Lower lobe of right lung (tissue), 2 donors: ENCODE measurements at regions not wholly inside any gene's neighbourhood (a gene's known extent, or its start where the extent isn't known, plus 50 kb on each side); places are given as distances from the start of the nearest gene placed in this dataset.

ENCODE experiments used
- ATAC-seq, 2 donors: fragments of 200-7000 bp; cut with Tn5 transposase; one replicate each; pipeline ENCODE4 v1.9.1; 2020 to 2022; ENCODE audit warnings: mild to moderate bottlenecking in 2 of 2, moderate library complexity in 2 of 2
- DNase-seq: peaks from one replicate; pipeline ENCODE4 v3.0.0-alpha.2; 2020
- H3K27ac ChIP-seq: fragments of 200-600 bp; one replicate; pipeline ENCODE4 v1.8.0; 2022
- H3K27me3 ChIP-seq: fragments of 200-600 bp; one replicate; pipeline ENCODE4 v1.8.0; 2022; ENCODE audit warnings: low read depth
- H3K36me3 ChIP-seq: fragments of 200-600 bp; one replicate; pipeline ENCODE4 v1.8.0; 2022; ENCODE audit warnings: mild to moderate bottlenecking
- H3K4me1 ChIP-seq: fragments of 200-600 bp; one replicate; pipeline ENCODE4 v1.8.0; 2022
- H3K4me3 ChIP-seq: fragments of 200-600 bp; one replicate; pipeline ENCODE4 v1.8.0; 2022; ENCODE audit warnings: mild to moderate bottlenecking
- H3K9me3 ChIP-seq: fragments of 200-600 bp; one replicate; pipeline ENCODE4 v1.8.0; 2022
- CTCF ChIP-seq: fragments of 200-600 bp; IDR thresholded peaks from one replicate; pipeline ENCODE4 v1.8.0; 2022; ENCODE audit warnings: antibody characterized with exemption, mild to moderate bottlenecking
- intact Hi-C: fragments of 100-400 bp; cut with DNase I; formaldehyde crosslinking; loops from one replicate; pipeline ENCODE4 v1.11.0; 2022
- donor health status: DM: no; HTN: yes; CAD: no; lungs with severe emphysema.

GRCh38 chrX:40964008-40964407 lies 121.2 kb upstream of the USP9X start:
- intact Hi-C loops = no loop called here
- H3K27me3 ChIP-seq = no peaks in the 10 kb centered on the region
- H3K4me3 ChIP-seq = no peak overlapping the region
- no peak for TF ChIP-seq CTCF
- H3K9me3 ChIP-seq = no peaks in the 10 kb centered on the region
- ATAC-seq (no peak), DNase-seq (no peak)
- no peaks in the 10 kb centered on the region for H3K4me1 ChIP-seq
- H3K27ac ChIP-seq = no peak overlapping the region
- no peaks in the 10 kb centered on the region for H3K36me3 ChIP-seq

- intact Hi-C loops = no loop called here
- Histone ChIP-seq H3K27me3 (no peaks in the 10 kb centered on the region), H3K36me3 (no peaks in the 10 kb centered on the region), H3K4me3 (no peak overlapping the region), H3K27ac (no peak overlapping the region), H3K4me1 (no peaks in the 10 kb centered on the region), H3K9me3 (no peaks in the 10 kb centered on the region)
- no peak for DNase-seq
- ATAC-seq = no peak
- TF ChIP-seq CTCF = no peak
Observed at GRCh38 chrX:40964633-40965586, 120.3 kb upstream of the USP9X start.

GRCh38 chrX:40966213-40966820 lies 118.9 kb upstream of the USP9X start:
- TF ChIP-seq CTCF = no peak
- H3K27me3 ChIP-seq = no peaks in the 10 kb centered on the region
- no peaks in the 10 kb centered on the region for H3K9me3 ChIP-seq
- DNase-seq (no peak), ATAC-seq (no peak)
- H3K36me3 ChIP-seq = no peaks in the 10 kb centered on the region
- intact Hi-C loops = no loop called here
- H3K4me1 ChIP-seq = no peaks in the 10 kb centered on the region
- H3K27ac ChIP-seq = no peak overlapping the region
- no peak overlapping the region for H3K4me3 ChIP-seq

GRCh38 chrX:40968180-40968579 lies 117.1 kb upstream of the USP9X start:
- intact Hi-C loops = no loop called here
- no peak for TF ChIP-seq CTCF
- H3K4me3 ChIP-seq = no peak overlapping the region
- no peak for ATAC-seq
- no peaks in the 10 kb centered on the region for H3K36me3 ChIP-seq
- no peaks in the 10 kb centered on the region for H3K27me3 ChIP-seq
- H3K27ac ChIP-seq = no peak overlapping the region
- DNase-seq = no peak
- no peaks in the 10 kb centered on the region for H3K9me3 ChIP-seq
- no peaks in the 10 kb centered on the region for H3K4me1 ChIP-seq

- no peak for TF ChIP-seq CTCF
- ATAC-seq = no peak
- intact Hi-C loops = no loop called here
Observed at GRCh38 chrX:40971736-40972135, 113.5 kb upstream of the USP9X start.

More at GRCh38 chrX:40971736-40972135, 113.5 kb upstream of the USP9X start:
- no peak overlapping the region for H3K4me3 ChIP-seq
- no peak overlapping the region for H3K27ac ChIP-seq
- H3K9me3 ChIP-seq = no peaks in the 10 kb centered on the region
- no peaks in the 10 kb centered on the region for H3K4me1 ChIP-seq
- DNase-seq = no peak
- H3K36me3 ChIP-seq = no peaks in the 10 kb centered on the region
- no peaks in the 10 kb centered on the region for H3K27me3 ChIP-seq
